ENCODE measurements at regions not wholly inside any gene's neighbourhood (a gene's known extent, or its start where the extent isn't known, plus 50 kb on each side); places are given as distances from the start of the nearest gene placed in this dataset.

DNA sequence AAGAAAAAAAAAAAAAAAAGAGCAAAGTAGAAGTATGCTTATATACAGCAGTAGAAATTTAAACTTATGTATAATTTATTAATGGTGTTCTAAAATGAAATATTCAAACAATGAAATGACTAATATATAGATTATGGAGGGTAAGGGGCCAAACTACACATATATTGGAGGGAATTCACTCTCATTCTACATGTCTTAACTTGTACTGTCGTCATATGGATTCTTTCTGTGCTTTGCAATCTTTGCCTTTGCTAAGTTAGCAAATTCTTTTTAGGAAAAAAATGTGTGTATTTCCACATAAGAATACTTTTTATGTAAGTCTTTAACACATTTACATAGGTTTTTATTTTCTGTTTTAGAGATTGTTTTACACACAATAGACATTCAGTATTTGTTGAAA lies 118.9 kb upstream of the MBNL1 start:
- H3K27ac Mint-ChIP-seq: no peak overlapping the region
- DNase-seq (ENCODE audit: low spot score) (no peak), ATAC-seq (no peak)
- no peaks in the 10 kb centered on the region for H3K27me3 Mint-ChIP-seq (ENCODE audit: low read depth)
- TF ChIP-seq, protein P1, sequence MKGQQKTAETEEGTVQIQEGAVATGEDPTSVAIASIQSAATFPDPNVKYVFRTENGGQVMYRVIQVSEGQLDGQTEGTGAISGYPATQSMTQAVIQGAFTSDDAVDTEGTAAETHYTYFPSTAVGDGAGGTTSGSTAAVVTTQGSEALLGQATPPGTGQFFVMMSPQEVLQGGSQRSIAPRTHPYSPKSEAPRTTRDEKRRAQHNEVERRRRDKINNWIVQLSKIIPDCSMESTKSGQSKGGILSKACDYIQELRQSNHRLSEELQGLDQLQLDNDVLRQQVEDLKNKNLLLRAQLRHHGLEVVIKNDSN (CRISPR knock-in tag; IDR thresholded peaks at IDR 0.05): no peak
- TF ChIP-seq ATF1 (CRISPR knock-in tag; IDR thresholded peaks at IDR 0.05) (no peak), ZNF396 (CRISPR knock-in tag; IDR thresholded peaks at IDR 0.05; ENCODE audit: borderline replicate concordance) (no peak), EMX1 (CRISPR knock-in tag; IDR thresholded peaks at IDR 0.05) (no peak), MXD4 (CRISPR knock-in tag; IDR thresholded peaks at IDR 0.05; ENCODE audit: borderline replicate concordance) (no peak), ERG (CRISPR knock-in tag; IDR thresholded peaks at IDR 0.05) (no peak), NR3C1 (CRISPR knock-in tag; conservative IDR thresholded peaks at IDR 0.05; ENCODE audit: low read depth) (no peak), GTF2I (CRISPR knock-in tag; conservative IDR thresholded peaks at IDR 0.05) (no peak), FOXK1 (CRISPR knock-in tag; IDR thresholded peaks at IDR 0.05) (no peak), GRHL2 (CRISPR knock-in tag; IDR thresholded peaks at IDR 0.05; ENCODE audit: insufficient replicate concordance, severe bottlenecking) (no peak), E2F1 (CRISPR knock-in tag; IDR thresholded peaks at IDR 0.05) (no peak), ZNF416 (CRISPR knock-in tag; IDR thresholded peaks at IDR 0.05) (no peak), FOXJ3 (CRISPR knock-in tag; IDR thresholded peaks at IDR 0.05; ENCODE audit: borderline replicate concordance) (no peak), ESRRA (CRISPR knock-in tag; IDR thresholded peaks at IDR 0.05; ENCODE audit: borderline replicate concordance) (no peak), ZNF423 (CRISPR knock-in tag; IDR thresholded peaks at IDR 0.05) (no peak)
- TF ChIP-seq, protein P2, sequence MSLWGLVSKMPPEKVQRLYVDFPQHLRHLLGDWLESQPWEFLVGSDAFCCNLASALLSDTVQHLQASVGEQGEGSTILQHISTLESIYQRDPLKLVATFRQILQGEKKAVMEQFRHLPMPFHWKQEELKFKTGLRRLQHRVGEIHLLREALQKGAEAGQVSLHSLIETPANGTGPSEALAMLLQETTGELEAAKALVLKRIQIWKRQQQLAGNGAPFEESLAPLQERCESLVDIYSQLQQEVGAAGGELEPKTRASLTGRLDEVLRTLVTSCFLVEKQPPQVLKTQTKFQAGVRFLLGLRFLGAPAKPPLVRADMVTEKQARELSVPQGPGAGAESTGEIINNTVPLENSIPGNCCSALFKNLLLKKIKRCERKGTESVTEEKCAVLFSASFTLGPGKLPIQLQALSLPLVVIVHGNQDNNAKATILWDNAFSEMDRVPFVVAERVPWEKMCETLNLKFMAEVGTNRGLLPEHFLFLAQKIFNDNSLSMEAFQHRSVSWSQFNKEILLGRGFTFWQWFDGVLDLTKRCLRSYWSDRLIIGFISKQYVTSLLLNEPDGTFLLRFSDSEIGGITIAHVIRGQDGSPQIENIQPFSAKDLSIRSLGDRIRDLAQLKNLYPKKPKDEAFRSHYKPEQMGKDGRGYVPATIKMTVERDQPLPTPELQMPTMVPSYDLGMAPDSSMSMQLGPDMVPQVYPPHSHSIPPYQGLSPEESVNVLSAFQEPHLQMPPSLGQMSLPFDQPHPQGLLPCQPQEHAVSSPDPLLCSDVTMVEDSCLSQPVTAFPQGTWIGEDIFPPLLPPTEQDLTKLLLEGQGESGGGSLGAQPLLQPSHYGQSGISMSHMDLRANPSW (CRISPR knock-in tag; conservative IDR thresholded peaks at IDR 0.05; ENCODE audit: low read depth): no peak
- TF ChIP-seq, protein P3, sequence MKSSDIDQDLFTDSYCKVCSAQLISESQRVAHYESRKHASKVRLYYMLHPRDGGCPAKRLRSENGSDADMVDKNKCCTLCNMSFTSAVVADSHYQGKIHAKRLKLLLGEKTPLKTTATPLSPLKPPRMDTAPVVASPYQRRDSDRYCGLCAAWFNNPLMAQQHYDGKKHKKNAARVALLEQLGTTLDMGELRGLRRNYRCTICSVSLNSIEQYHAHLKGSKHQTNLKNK (CRISPR knock-in tag; IDR thresholded peaks at IDR 0.05): no peak
- TF ChIP-seq, protein P4, sequence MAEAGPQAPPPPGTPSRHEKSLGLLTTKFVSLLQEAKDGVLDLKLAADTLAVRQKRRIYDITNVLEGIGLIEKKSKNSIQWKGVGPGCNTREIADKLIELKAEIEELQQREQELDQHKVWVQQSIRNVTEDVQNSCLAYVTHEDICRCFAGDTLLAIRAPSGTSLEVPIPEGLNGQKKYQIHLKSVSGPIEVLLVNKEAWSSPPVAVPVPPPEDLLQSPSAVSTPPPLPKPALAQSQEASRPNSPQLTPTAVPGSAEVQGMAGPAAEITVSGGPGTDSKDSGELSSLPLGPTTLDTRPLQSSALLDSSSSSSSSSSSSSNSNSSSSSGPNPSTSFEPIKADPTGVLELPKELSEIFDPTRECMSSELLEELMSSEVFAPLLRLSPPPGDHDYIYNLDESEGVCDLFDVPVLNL (CRISPR knock-in tag; IDR thresholded peaks at IDR 0.05; ENCODE audit: borderline replicate concordance, low read depth): no peak
- TF ChIP-seq, protein P5, sequence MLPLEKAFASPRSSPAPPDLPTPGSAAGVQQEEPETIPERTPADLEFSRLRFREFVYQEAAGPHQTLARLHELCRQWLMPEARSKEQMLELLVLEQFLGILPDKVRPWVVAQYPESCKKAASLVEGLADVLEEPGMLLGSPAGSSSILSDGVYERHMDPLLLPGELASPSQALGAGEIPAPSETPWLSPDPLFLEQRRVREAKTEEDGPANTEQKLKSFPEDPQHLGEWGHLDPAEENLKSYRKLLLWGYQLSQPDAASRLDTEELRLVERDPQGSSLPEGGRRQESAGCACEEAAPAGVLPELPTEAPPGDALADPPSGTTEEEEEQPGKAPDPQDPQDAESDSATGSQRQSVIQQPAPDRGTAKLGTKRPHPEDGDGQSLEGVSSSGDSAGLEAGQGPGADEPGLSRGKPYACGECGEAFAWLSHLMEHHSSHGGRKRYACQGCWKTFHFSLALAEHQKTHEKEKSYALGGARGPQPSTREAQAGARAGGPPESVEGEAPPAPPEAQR (CRISPR knock-in tag; IDR thresholded peaks at IDR 0.05): no peak
- H3K36me3 Mint-ChIP-seq: no peaks in the 10 kb centered on the region
- no peak overlapping the region for H3K4me3 Mint-ChIP-seq
- peaks cover 3% of the 10 kb centered on the region for H3K9me3 Mint-ChIP-seq
- CTCF ChIA-PET: no interaction called here
- H3K4me1 Mint-ChIP-seq: peaks cover 33% of the 10 kb centered on the region
- POLR2A ChIA-PET: no interaction called here
